Testis (tissue), 2 donors: ENCODE measurements at regions not wholly inside any gene's neighbourhood (a gene's known extent, or its start where the extent isn't known, plus 50 kb on each side); places are given as distances from the start of the nearest gene placed in this dataset.

ENCODE experiments used
- DNase-seq: peaks from one replicate; pipeline ENCODE4 v3.0.0-alpha.2; 2019
- H3K27ac ChIP-seq, 2 donors: fragments of 200-600 bp; sonication (generic); one replicate each; pipeline ENCODE4 v1.5.1; 2019
- H3K27me3 ChIP-seq: fragments of 200-600 bp; sonication (generic); one replicate; pipeline ENCODE4 v1.5.1; 2019
- H3K36me3 ChIP-seq: fragments of 200-600 bp; sonication (generic); one replicate; pipeline ENCODE4 v1.5.1; 2017; ENCODE audit warnings: low read depth; ENCODE audit errors: missing control alignments
- H3K4me1 ChIP-seq: fragments of 200-600 bp; sonication (generic); one replicate; pipeline ENCODE4 v1.5.1; 2019
- H3K4me3 ChIP-seq, 2 donors: fragments of 200-600 bp; sonication (generic); one replicate each; pipeline ENCODE4 v1.5.1; 2017 to 2019
- H3K9me3 ChIP-seq: fragments of 200-600 bp; sonication (generic); one replicate; pipeline ENCODE4 v1.5.1; 2017
- POLR2A ChIP-seq: fragments of 450-650 bp; IDR thresholded peaks from one replicate; pipeline ENCODE4 v1.6.1; 2017; ENCODE audit warnings: antibody characterized with exemption, mild to moderate bottlenecking, moderate library complexity
- WGBS, 2 donors: methylation state at CpG; one replicate each; pipeline ENCODE4 v1.1.5; 2018; 5-methylcytosine and 5-hydroxymethylcytosine counted together
- intact Hi-C: fragments of 100-400 bp; cut with DNase I; formaldehyde crosslinking; loops from one replicate; pipeline ENCODE4 v1.15.1; 2023; ENCODE audit warnings: low total_unique reads
- TF ChIP-seq, protein P1 (sequence below), 3 experiments: fragments of 450-650 bp in 2 of 3; fragments of 200-600 bp in 1 of 3; sonication (generic) in 1 of 3; IDR thresholded peaks; one replicate each; pipeline ENCODE4 v1.5.1; 2016 to 2019; ENCODE audit warnings: antibody characterized with exemption in 3 of 3, mild to moderate bottlenecking in 2 of 3, moderate library complexity in 1 of 3

- Histone ChIP-seq H3K27me3 (no peaks in the 10 kb centered on the region), H3K9me3 (no peaks in the 10 kb centered on the region), H3K4me3 (no peak overlapping the region), H3K4me1 (no peaks in the 10 kb centered on the region), H3K36me3 (no peaks in the 10 kb centered on the region), H3K27ac (no peak overlapping the region)
- WGBS, 2 donors, result 86 to 93% methylated on average over 3 of the region's 3 CpGs
- DNase-seq, result no peak
- intact Hi-C loops, result no loop called here
- TF ChIP-seq, protein P1, sequence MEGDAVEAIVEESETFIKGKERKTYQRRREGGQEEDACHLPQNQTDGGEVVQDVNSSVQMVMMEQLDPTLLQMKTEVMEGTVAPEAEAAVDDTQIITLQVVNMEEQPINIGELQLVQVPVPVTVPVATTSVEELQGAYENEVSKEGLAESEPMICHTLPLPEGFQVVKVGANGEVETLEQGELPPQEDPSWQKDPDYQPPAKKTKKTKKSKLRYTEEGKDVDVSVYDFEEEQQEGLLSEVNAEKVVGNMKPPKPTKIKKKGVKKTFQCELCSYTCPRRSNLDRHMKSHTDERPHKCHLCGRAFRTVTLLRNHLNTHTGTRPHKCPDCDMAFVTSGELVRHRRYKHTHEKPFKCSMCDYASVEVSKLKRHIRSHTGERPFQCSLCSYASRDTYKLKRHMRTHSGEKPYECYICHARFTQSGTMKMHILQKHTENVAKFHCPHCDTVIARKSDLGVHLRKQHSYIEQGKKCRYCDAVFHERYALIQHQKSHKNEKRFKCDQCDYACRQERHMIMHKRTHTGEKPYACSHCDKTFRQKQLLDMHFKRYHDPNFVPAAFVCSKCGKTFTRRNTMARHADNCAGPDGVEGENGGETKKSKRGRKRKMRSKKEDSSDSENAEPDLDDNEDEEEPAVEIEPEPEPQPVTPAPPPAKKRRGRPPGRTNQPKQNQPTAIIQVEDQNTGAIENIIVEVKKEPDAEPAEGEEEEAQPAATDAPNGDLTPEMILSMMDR (IDR thresholded peaks at IDR 0.05), result no peak
- TF ChIP-seq POLR2A, result no peak
These were observed 150.6 kb upstream of the EDIL3 start for GRCh38 chr5:84535281-84535680.

DNA sequence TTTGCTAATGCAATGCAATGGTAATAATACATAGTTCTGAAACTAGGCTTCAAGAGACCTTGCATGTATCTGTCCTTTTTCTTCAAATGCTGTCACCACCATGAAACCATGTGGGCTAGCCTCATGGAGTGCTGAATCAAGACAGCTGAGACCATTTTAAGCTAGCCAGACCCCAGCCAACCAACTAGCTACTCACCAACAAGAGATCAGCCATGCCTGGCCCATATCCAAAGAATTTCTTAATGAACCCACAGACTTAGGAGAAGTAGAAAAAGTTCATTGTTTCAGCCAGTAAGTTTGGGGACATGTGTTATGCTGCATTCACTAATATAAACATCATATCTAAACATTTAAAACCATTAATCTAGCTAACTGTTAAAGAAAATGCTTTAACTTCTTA lies 139.8 kb upstream of the EDIL3 start:
- no peaks in the 10 kb centered on the region for H3K9me3 ChIP-seq
- H3K4me1 ChIP-seq, result no peaks in the 10 kb centered on the region

DNA sequence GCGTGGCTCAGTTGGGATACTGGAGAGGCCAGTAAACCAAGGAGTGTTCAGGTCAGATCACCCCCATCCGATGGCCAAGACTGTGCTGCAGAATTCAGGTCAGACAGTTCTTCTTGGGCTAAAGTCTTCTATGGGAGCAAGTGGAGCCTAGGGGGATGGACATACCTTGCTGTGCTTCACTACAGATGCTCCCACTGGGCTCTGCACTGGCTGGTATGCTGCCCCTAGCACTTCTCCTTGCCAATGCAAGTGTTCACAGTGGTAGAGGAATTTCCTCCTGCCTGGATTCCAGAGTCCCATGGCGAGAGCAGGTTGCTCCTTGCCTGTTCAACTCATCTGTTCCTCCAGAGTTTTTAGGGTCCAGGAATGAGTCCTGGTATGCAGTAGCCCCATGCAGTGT lies 134.2 kb upstream of the EDIL3 start:
- no peaks in the 10 kb centered on the region for H3K27me3 ChIP-seq
- no peaks in the 10 kb centered on the region for H3K4me1 ChIP-seq
- TF ChIP-seq, protein P1 (IDR thresholded peaks at IDR 0.05), result no peak
- TF ChIP-seq POLR2A, result no peak

More for the DNA sequence above, 139.8 kb upstream of the EDIL3 start:
- Histone ChIP-seq H3K4me3 (no peak overlapping the region), H3K36me3 (no peaks in the 10 kb centered on the region), H3K27ac (no peak overlapping the region), H3K27me3 (no peaks in the 10 kb centered on the region)
- intact Hi-C loops, result no loop called here
- DNase-seq, result no peak
- no peak for TF ChIP-seq POLR2A
- TF ChIP-seq, protein P1 (IDR thresholded peaks at IDR 0.05), result no peak

DNA sequence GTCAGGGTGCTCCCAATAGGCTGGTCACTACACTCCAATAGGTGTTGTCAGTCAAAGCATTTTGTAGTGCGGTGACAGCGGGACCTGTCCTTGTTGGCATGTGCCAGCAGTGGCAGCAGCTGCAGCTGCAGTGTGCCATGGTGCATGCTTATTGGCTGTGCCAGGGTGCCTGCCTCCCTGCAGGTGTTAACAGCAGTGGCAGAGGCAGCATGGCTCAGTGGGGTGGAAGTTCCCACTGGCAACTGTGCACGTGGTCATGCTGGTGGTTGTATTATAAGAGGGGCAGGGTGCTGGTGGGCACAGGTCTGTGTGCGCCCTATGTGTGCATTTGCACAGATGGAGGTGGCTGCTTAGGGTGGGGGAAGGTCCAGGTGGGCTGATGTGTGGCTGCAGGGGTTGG lies 133.7 kb upstream of the EDIL3 start:
- H3K27ac ChIP-seq, result no peak overlapping the region
- no peak for TF ChIP-seq POLR2A
- TF ChIP-seq, protein P1 (IDR thresholded peaks at IDR 0.05), result no peak
- 92 to 93% methylated on average over 3 to 4 of the region's 4 CpGs for WGBS, 2 donors
- H3K9me3 ChIP-seq, result no peaks in the 10 kb centered on the region
- no peaks in the 10 kb centered on the region for H3K4me1 ChIP-seq
- no peak overlapping the region for H3K4me3 ChIP-seq
- intact Hi-C loops, result no loop called here
- DNase-seq, result no peak
- no peaks in the 10 kb centered on the region for H3K27me3 ChIP-seq
- H3K36me3 ChIP-seq, result no peaks in the 10 kb centered on the region

More for the DNA sequence above, 134.2 kb upstream of the EDIL3 start:
- Histone ChIP-seq H3K36me3 (no peaks in the 10 kb centered on the region), H3K9me3 (no peaks in the 10 kb centered on the region), H3K27ac (no peak overlapping the region), H3K4me3 (no peak overlapping the region)
- intact Hi-C loops, result no loop called here
- 92 to 100% methylated on average over 1 to 3 of the region's 3 CpGs for WGBS, 2 donors
- DNase-seq, result no peak

GRCh38 chr5:84506625-84507024 lies 121.9 kb upstream of the EDIL3 start:
- TF ChIP-seq, protein P1 (IDR thresholded peaks at IDR 0.05), result no peak
- TF ChIP-seq POLR2A, result no peak
- Histone ChIP-seq H3K27ac (no peak overlapping the region), H3K4me3 (no peak overlapping the region), H3K36me3 (no peaks in the 10 kb centered on the region), H3K27me3 (no peaks in the 10 kb centered on the region), H3K9me3 (no peaks in the 10 kb centered on the region), H3K4me1 (no peaks in the 10 kb centered on the region)
- DNase-seq, result no peak
- intact Hi-C loops, result no loop called here
